ENCODE measurements at regions not wholly inside any gene's neighbourhood (a gene's known extent, or its start where the extent isn't known, plus 50 kb on each side); places are given as distances from the start of the nearest gene placed in this dataset.

- TF ChIP-seq, protein P1, sequence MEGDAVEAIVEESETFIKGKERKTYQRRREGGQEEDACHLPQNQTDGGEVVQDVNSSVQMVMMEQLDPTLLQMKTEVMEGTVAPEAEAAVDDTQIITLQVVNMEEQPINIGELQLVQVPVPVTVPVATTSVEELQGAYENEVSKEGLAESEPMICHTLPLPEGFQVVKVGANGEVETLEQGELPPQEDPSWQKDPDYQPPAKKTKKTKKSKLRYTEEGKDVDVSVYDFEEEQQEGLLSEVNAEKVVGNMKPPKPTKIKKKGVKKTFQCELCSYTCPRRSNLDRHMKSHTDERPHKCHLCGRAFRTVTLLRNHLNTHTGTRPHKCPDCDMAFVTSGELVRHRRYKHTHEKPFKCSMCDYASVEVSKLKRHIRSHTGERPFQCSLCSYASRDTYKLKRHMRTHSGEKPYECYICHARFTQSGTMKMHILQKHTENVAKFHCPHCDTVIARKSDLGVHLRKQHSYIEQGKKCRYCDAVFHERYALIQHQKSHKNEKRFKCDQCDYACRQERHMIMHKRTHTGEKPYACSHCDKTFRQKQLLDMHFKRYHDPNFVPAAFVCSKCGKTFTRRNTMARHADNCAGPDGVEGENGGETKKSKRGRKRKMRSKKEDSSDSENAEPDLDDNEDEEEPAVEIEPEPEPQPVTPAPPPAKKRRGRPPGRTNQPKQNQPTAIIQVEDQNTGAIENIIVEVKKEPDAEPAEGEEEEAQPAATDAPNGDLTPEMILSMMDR (IDR thresholded peaks at IDR 0.05) = no peak
- DNase-seq (ENCODE audit: low spot score) = no peak
- Histone ChIP-seq H3K27ac (no peak overlapping the region), H3K4me3 (no peak overlapping the region)
Measured at GRCh38 chr5:168215646-168216045, 75.8 kb upstream of the WWC1 start.

DNA sequence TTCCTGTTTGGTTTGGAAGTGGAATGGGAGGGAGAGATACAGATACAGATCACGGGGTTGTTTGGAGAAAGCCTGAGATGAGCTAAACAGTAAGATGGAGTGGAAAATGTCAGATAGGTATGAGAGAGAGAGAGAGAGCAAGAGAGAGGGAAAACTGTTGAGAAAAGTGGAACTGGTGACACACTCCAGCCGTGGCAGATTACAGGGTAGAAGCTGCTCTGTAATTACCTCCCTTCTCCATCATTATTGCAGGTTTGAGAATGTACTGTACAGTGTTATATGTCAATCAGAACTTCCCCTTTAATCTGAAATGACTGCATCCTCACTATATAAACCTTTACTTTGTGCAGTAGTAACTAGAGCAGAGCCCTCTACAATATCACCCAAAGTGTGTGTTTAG, 74.5 kb upstream of the WWC1 start:
- DNase-seq (ENCODE audit: low spot score) = no peak
- TF ChIP-seq, protein P1 (IDR thresholded peaks at IDR 0.05) = no peak
- Histone ChIP-seq H3K27ac (no peak overlapping the region), H3K4me3 (no peak overlapping the region)

GRCh38 chr5:168217497-168217896, 73.9 kb upstream of the WWC1 start:
- Histone ChIP-seq H3K27ac (no peak overlapping the region), H3K4me3 (no peak overlapping the region)
- TF ChIP-seq, protein P1 (IDR thresholded peaks at IDR 0.05) = no peak
- no peak for DNase-seq (ENCODE audit: low spot score)

GRCh38 chr5:168218746-168219145, 72.7 kb upstream of the WWC1 start:
- Histone ChIP-seq H3K27ac (no peak overlapping the region), H3K4me3 (no peak overlapping the region)
- TF ChIP-seq, protein P1 (IDR thresholded peaks at IDR 0.05) = no peak
- DNase-seq (ENCODE audit: low spot score) = no peak

GRCh38 chr5:168219515-168220410, 71.7 kb upstream of the WWC1 start:
- TF ChIP-seq, protein P1 (IDR thresholded peaks at IDR 0.05) = peak; percentile 76
- Histone ChIP-seq H3K4me3 (no peak overlapping the region), H3K27ac (no peak overlapping the region)
- DNase-seq (ENCODE audit: low spot score) = no peak

- TF ChIP-seq, protein P1 (IDR thresholded peaks at IDR 0.05) = no peak
- Histone ChIP-seq H3K27ac (no peak overlapping the region), H3K4me3 (no peak overlapping the region)
- DNase-seq (ENCODE audit: low spot score) = no peak
Measured at GRCh38 chr5:168224085-168224484, 67.4 kb upstream of the WWC1 start.

DNA sequence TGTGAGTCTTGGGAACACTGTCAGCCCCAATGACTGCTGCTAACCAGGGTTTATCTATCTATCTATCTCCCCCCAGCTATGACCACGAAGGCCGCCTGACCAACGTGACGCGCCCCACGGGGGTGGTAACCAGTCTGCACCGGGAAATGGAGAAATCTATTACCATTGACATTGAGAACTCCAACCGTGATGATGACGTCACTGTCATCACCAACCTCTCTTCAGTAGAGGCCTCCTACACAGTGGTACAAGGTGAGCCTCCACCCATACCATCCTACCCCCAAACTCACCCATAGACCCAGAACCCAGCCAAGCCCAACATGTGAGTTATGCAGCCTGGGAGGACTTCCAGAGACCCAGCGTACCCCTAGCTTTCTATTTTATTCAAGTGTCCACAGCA, 65.4 kb upstream of the WWC1 start:
- Histone ChIP-seq H3K4me3 (no peak overlapping the region), H3K27ac (no peak overlapping the region)
- DNase-seq (ENCODE audit: low spot score) = no peak
- TF ChIP-seq, protein P1 (IDR thresholded peaks at IDR 0.05) = no peak
